Central memory CD8-positive, alpha-beta T cell (primary cell): ENCODE measurements at regions not wholly inside any gene's neighbourhood (a gene's known extent, or its start where the extent isn't known, plus 50 kb on each side); places are given as distances from the start of the nearest gene placed in this dataset.
A peak's percentile ranks its signal among the peaks of the same experiment; 100 is the strongest.
"Not testable (repeated sequence)": the region's sequence is repeated elsewhere in the genome, so short reads cannot be mapped to it uniquely, and the experiment has no call there.

ENCODE experiments used
- ATAC-seq: fragments of 150-1000 bp; cut with Tn5 transposase; replicated peaks from 2 replicates; pipeline ENCODE4 v1.10.0; 2022; ENCODE audit warnings: mild to moderate bottlenecking, moderate FRiP score, moderate number of reproducible peaks; ENCODE audit not compliant: poor library complexity, severe bottlenecking; ENCODE audit errors: extremely low read depth
- DNase-seq, 2 donors: peaks; one replicate each; pipeline ENCODE4 v3.0.0; 2021; ENCODE audit warnings: low spot score in 2 of 2
- H3K27ac Mint-ChIP-seq: one replicate; pipeline ENCODE4 v1.8.0; 2022; ENCODE audit warnings: low read depth, mild to moderate bottlenecking, moderate library complexity, mixed read lengths
- H3K27me3 Mint-ChIP-seq: one replicate; pipeline ENCODE4 v1.8.0; 2022; ENCODE audit warnings: mixed read lengths
- H3K36me3 Mint-ChIP-seq: one replicate; pipeline ENCODE4 v1.8.0; 2022; ENCODE audit warnings: mild to moderate bottlenecking, moderate library complexity, mixed read lengths; ENCODE audit not compliant: insufficient read depth
- H3K4me1 Mint-ChIP-seq: one replicate; pipeline ENCODE4 v1.8.0; 2022; ENCODE audit warnings: mixed read lengths
- H3K4me3 Mint-ChIP-seq: one replicate; pipeline ENCODE4 v1.8.0; 2022; ENCODE audit warnings: mild to moderate bottlenecking, moderate library complexity, mixed read lengths
- H3K9me3 Mint-ChIP-seq: one replicate; pipeline ENCODE4 v1.8.0; 2022; ENCODE audit warnings: mixed read lengths

- no peak overlapping the region for H3K4me3 Mint-ChIP-seq
- H3K9me3 Mint-ChIP-seq: no peaks in the 10 kb centered on the region
- H3K4me1 Mint-ChIP-seq: peaks cover 71% of the 10 kb centered on the region
- no peaks in the 10 kb centered on the region for H3K27me3 Mint-ChIP-seq
- H3K27ac Mint-ChIP-seq: peak overlapping the region; percentile 68
- ATAC-seq: no peak
- no peak for DNase-seq
- no peaks in the 10 kb centered on the region for H3K36me3 Mint-ChIP-seq
Observed at GRCh38 chr3:153247331-153248330, 85.6 kb downstream of the RAP2B start.

DNA sequence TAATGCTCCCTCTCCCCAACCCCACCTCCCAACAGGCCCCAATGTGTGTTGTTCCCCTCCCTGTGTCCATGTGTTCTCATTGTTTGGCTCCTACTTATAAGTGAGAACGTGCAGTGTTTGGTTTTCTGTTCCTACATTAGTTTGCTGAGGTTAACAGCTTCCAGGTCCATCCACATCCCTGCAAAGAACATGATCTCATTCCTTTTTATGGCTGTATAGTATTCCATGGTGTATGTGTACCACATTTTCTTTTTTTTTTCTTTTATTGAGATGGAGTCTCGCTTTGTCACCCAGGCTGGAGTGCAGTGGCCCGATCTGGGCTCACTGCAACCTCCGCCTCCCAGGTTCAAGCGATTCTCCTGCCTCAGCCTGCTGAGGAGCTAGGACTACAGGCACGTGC, 86.8 kb downstream of the RAP2B start:
- H3K9me3 Mint-ChIP-seq, H3K36me3 Mint-ChIP-seq, DNase-seq, ATAC-seq, H3K4me3 Mint-ChIP-seq, H3K27me3 Mint-ChIP-seq: not testable (repeated sequence)
- H3K27ac Mint-ChIP-seq: peak overlapping the region; percentile 68
- H3K4me1 Mint-ChIP-seq: peaks cover 70% of the 10 kb centered on the region

- H3K27ac Mint-ChIP-seq: peak overlapping the region; percentile 35
- H3K4me3 Mint-ChIP-seq: no peak overlapping the region
- H3K27me3 Mint-ChIP-seq: no peaks in the 10 kb centered on the region
- peaks cover 64% of the 10 kb centered on the region for H3K4me1 Mint-ChIP-seq
- DNase-seq: no peak
- no peak for ATAC-seq
- no peaks in the 10 kb centered on the region for H3K9me3 Mint-ChIP-seq
- no peaks in the 10 kb centered on the region for H3K36me3 Mint-ChIP-seq
Observed at GRCh38 chr3:153249906-153250305, 87.9 kb downstream of the RAP2B start.

- no peak for DNase-seq
- H3K4me3 Mint-ChIP-seq: no peak overlapping the region
- no peak for ATAC-seq
- H3K4me1 Mint-ChIP-seq: peaks cover 59% of the 10 kb centered on the region
- peak overlapping the region; percentile 35 for H3K27ac Mint-ChIP-seq
- no peaks in the 10 kb centered on the region for H3K27me3 Mint-ChIP-seq
- no peaks in the 10 kb centered on the region for H3K9me3 Mint-ChIP-seq
- no peaks in the 10 kb centered on the region for H3K36me3 Mint-ChIP-seq
Observed at GRCh38 chr3:153250446-153250845, 88.4 kb downstream of the RAP2B start.

DNA sequence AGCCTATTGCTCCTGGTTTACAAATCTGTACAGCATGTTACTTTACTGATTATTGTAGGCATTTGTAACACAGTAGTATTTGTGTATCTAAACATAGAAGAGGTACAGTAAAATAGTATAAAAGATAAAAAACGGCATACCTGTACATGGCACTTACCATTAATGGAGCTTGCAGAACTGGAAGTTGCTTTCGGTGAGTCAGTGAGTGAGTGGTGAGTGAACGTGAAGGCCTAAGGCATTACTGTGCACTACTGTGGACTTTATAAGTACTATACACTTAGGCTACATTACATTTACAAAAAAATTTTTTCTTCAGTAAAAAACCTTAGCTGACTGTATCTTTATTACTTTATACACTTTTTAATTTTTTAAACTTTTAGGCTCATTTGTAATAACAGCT, 90.9 kb downstream of the RAP2B start:
- H3K36me3 Mint-ChIP-seq: no peaks in the 10 kb centered on the region
- peaks cover 48% of the 10 kb centered on the region for H3K4me1 Mint-ChIP-seq
- no peak overlapping the region for H3K27ac Mint-ChIP-seq

DNA sequence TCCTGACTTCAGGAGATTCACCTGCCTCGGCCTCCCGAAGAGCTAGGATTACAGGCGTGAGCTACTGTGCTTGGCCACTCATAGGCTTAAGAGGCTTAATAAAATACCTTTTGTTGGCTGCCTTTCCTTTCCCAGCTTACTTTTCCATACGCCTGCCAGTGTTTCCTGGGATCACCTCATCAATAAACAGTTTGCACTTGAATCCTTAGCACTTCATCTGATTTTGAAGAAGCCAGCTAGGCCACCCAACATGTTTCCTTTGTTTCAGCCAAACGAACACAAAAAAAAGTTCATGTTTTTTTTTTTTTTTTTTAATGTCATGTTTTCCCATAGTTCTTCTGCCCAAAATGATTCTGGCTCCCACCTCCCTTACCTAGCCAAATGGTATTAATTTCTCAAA, 92.3 kb downstream of the RAP2B start:
- Mint-ChIP-seq H3K36me3 (no peaks in the 10 kb centered on the region), H3K27me3 (no peaks in the 10 kb centered on the region), H3K4me3 (no peak overlapping the region), H3K27ac (no peak overlapping the region), H3K9me3 (no peaks in the 10 kb centered on the region), H3K4me1 (peaks cover 42% of the 10 kb centered on the region)
- DNase-seq (no peak), ATAC-seq (no peak)

More for the DNA sequence above, 90.9 kb downstream of the RAP2B start:
- ATAC-seq (no peak), DNase-seq (no peak)
- Mint-ChIP-seq H3K4me3 (no peak overlapping the region), H3K9me3 (no peaks in the 10 kb centered on the region), H3K27me3 (no peaks in the 10 kb centered on the region)

GRCh38 chr3:153257673-153258351, 95.8 kb downstream of the RAP2B start:
- Mint-ChIP-seq H3K27ac (no peak overlapping the region), H3K9me3 (no peaks in the 10 kb centered on the region)

GRCh38 chr3:153259956-153260355, 97.9 kb downstream of the RAP2B start:
- Mint-ChIP-seq H3K27ac (no peak overlapping the region), H3K9me3 (no peaks in the 10 kb centered on the region), H3K27me3 (no peaks in the 10 kb centered on the region), H3K4me1 (peaks cover 29% of the 10 kb centered on the region), H3K36me3 (peaks cover 1% of the 10 kb centered on the region), H3K4me3 (no peak overlapping the region)
- ATAC-seq (no peak), DNase-seq (no peak)

More at GRCh38 chr3:153257673-153258351, 95.8 kb downstream of the RAP2B start:
- DNase-seq (no peak), ATAC-seq (no peak)
- Mint-ChIP-seq H3K4me3 (no peak overlapping the region), H3K27me3 (no peaks in the 10 kb centered on the region), H3K36me3 (no peaks in the 10 kb centered on the region), H3K4me1 (peaks cover 21% of the 10 kb centered on the region)

GRCh38 chr3:153260681-153261080, 98.7 kb downstream of the RAP2B start:
- Mint-ChIP-seq H3K36me3 (peaks cover 1% of the 10 kb centered on the region), H3K9me3 (no peaks in the 10 kb centered on the region), H3K4me3 (no peak overlapping the region), H3K27me3 (no peaks in the 10 kb centered on the region), H3K27ac (no peak overlapping the region), H3K4me1 (peaks cover 29% of the 10 kb centered on the region)
- ATAC-seq: no peak
- DNase-seq: no peak

GRCh38 chr3:153266619-153267018, 104.6 kb downstream of the RAP2B start:
- H3K27ac Mint-ChIP-seq: no peak overlapping the region
- H3K9me3 Mint-ChIP-seq: no peaks in the 10 kb centered on the region
- ATAC-seq (no peak), DNase-seq (no peak)
- peaks cover 1% of the 10 kb centered on the region for H3K36me3 Mint-ChIP-seq
- peaks cover 26% of the 10 kb centered on the region for H3K4me1 Mint-ChIP-seq
- H3K4me3 Mint-ChIP-seq: no peak overlapping the region
- no peaks in the 10 kb centered on the region for H3K27me3 Mint-ChIP-seq

DNA sequence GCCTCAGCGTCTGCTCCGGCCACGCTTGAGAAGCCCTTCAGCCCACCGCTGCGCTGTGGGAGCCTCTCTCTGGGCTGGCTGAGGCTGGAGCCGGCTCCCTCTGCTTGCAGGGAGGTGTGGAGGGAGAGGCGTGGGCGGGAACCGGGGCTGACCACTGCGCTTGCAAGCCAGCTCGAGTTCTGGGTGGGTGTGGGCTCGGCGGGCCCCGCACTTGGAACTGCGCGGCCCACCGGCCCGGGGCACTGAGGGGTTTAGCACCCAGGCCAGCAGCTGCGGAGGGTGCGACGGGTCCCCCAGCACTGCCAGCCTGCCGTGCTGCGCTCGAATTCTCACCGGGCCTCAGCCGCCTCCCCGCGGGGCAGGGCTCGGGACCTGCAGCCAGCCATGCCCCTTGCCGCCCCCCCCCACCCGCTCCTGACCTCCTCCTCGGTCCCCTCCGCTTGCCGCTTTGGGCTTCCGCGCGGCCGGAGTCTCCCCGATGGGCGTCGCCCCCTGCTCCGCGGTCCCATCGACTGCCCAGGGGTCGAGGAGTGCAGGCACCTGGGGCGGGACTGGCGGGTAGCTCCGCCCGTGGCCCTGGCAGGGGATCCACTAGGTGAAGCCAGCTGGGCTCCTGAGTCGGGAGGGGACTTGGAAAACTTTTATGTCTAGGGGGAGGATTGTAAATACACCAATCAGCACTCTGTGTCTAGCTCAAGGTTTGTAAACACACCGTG, 106.7 kb downstream of the RAP2B start:
- Mint-ChIP-seq H3K4me1 (peaks cover 40% of the 10 kb centered on the region), H3K27ac (no peak overlapping the region), H3K4me3 (no peak overlapping the region), H3K9me3 (no peaks in the 10 kb centered on the region), H3K36me3 (peaks cover 2% of the 10 kb centered on the region), H3K27me3 (no peaks in the 10 kb centered on the region)
- DNase-seq (no peak), ATAC-seq (no peak)

DNA sequence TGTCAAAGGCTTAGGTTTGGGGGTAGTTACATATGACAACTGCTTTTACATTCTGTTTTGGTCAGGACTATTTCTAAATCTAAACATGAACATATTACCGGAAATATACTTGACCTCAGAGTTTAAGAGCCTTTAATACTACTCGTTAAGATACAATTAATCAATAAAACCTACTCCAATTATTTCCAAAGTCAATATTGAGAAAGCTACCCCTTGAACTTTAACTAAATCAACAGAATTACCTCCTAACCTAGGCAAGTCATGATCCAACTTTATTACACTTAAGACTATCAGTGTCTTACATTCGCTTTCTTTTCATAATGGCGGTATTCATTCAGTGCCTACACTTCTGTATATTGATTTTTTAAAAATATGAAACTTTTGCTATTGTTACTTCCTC, 107.7 kb downstream of the RAP2B start:
- ATAC-seq: no peak
- no peaks in the 10 kb centered on the region for H3K9me3 Mint-ChIP-seq
- H3K36me3 Mint-ChIP-seq: peaks cover 1% of the 10 kb centered on the region
- H3K27me3 Mint-ChIP-seq: no peaks in the 10 kb centered on the region
- DNase-seq: no peak
- no peak overlapping the region for H3K4me3 Mint-ChIP-seq
- H3K4me1 Mint-ChIP-seq: peaks cover 34% of the 10 kb centered on the region
- no peak overlapping the region for H3K27ac Mint-ChIP-seq
